Neuronal stem cell (in vitro differentiated cells): ENCODE measurements at regions not wholly inside any gene's neighbourhood (a gene's known extent, or its start where the extent isn't known, plus 50 kb on each side); places are given as distances from the start of the nearest gene placed in this dataset.

ENCODE experiments used
- DNase-seq: peaks from one replicate; pipeline ENCODE4 v3.0.0-alpha.2; 2013; ENCODE audit warnings: low spot score
- H2AFZ ChIP-seq: one replicate; pipeline ENCODE4 v1.6.1; 2013; ENCODE audit warnings: mild to moderate bottlenecking, low read length, inconsistent platforms
- H2AK5ac ChIP-seq: 2 replicates; pipeline ENCODE4 v1.6.1; 2013; ENCODE audit warnings: low read depth, mild to moderate bottlenecking, inconsistent platforms, low read length, moderate library complexity, mixed read lengths
- H2BK120ac ChIP-seq: 2 replicates; pipeline ENCODE4 v1.6.1; 2013; ENCODE audit warnings: low read depth, mild to moderate bottlenecking, inconsistent platforms, low read length, moderate library complexity, mixed read lengths
- H2BK12ac ChIP-seq: one replicate; pipeline ENCODE4 v1.6.1; 2013; ENCODE audit warnings: low read length, inconsistent platforms
- H2BK15ac ChIP-seq: 2 replicates; pipeline ENCODE4 v1.6.1; 2013; ENCODE audit warnings: mild to moderate bottlenecking, low read length, inconsistent platforms, mixed read lengths
- H2BK5ac ChIP-seq: one replicate; pipeline ENCODE4 v1.6.1; 2013; ENCODE audit warnings: inconsistent platforms, mild to moderate bottlenecking, low read length, moderate library complexity
- H3K14ac ChIP-seq: one replicate; pipeline ENCODE4 v1.6.1; 2013; ENCODE audit warnings: low read length, inconsistent platforms
- H3K18ac ChIP-seq: 2 replicates; pipeline ENCODE4 v1.6.1; 2013; ENCODE audit warnings: low read length, inconsistent platforms
- H3K23ac ChIP-seq: 2 replicates; pipeline ENCODE4 v1.6.1; 2013; ENCODE audit warnings: low read depth, mild to moderate bottlenecking, mixed read lengths, low read length, inconsistent platforms; ENCODE audit not compliant: poor library complexity
- H3K27ac ChIP-seq: replicated peaks from 3 replicates; pipeline ENCODE4 v1.5.1; 2013; ENCODE audit warnings: low read length, inconsistent platforms
- H3K27me3 ChIP-seq, 3 experiments: 2 replicates each; pipeline ENCODE4 v1.6.1; 2013; ENCODE audit warnings: low read length in 3 of 3, mild to moderate bottlenecking in 2 of 3, inconsistent platforms in 1 of 3, low read depth in 1 of 3, mixed read lengths in 1 of 3, moderate library complexity in 1 of 3; ENCODE audit not compliant: control insufficient read depth in 3 of 3, insufficient read depth in 3 of 3
- H3K36me3 ChIP-seq, 2 donors: replicated peaks in 1 of 2; 2 replicates each; pipeline ENCODE4 v1.6.1; 2013; ENCODE audit warnings: low read length in 2 of 2; ENCODE audit not compliant: control insufficient read depth in 2 of 2, insufficient read depth in 2 of 2
- H3K4ac ChIP-seq: 2 replicates; pipeline ENCODE4 v1.6.1; 2013; ENCODE audit warnings: inconsistent platforms, mild to moderate bottlenecking, low read length, moderate library complexity
- H3K4me1 ChIP-seq, 2 donors: 1 replicate in 1 of 2; 2 replicates in 1 of 2; pipeline ENCODE4 v1.6.1; 2013; ENCODE audit warnings: low read length in 2 of 2, low read depth in 1 of 2; ENCODE audit not compliant: control insufficient read depth in 2 of 2, insufficient read depth in 1 of 2
- H3K4me2 ChIP-seq: one replicate; pipeline ENCODE4 v1.6.1; 2013; ENCODE audit warnings: mild to moderate bottlenecking, low read length, inconsistent platforms; ENCODE audit not compliant: insufficient read depth, poor library complexity, severe bottlenecking
- H3K4me3 ChIP-seq, 2 donors: 2 replicates each; pipeline ENCODE4 v1.5.1; 2013; ENCODE audit warnings: low read length in 2 of 2, mild to moderate bottlenecking in 2 of 2, inconsistent platforms in 1 of 2, moderate library complexity in 1 of 2
- H3K79me1 ChIP-seq: one replicate; pipeline ENCODE4 v1.6.1; 2013; ENCODE audit warnings: low read depth, mild to moderate bottlenecking, inconsistent platforms, low read length, moderate library complexity
- H3K9ac ChIP-seq: one replicate; pipeline ENCODE4 v1.6.1; 2013; ENCODE audit warnings: mild to moderate bottlenecking, low read depth, low read length, inconsistent platforms; ENCODE audit not compliant: poor library complexity
- H3K9me3 ChIP-seq, 2 donors: replicated peaks in 1 of 2; 2 replicates each; pipeline versions ENCODE3 to v1.6.1; 2013; ENCODE audit warnings: low read length in 2 of 2, mild to moderate bottlenecking in 2 of 2, inconsistent platforms in 1 of 2, low read depth in 1 of 2, mixed read lengths in 1 of 2, moderate library complexity in 1 of 2; ENCODE audit not compliant: control insufficient read depth in 2 of 2, insufficient read depth in 1 of 2
- H4K8ac ChIP-seq: one replicate; pipeline ENCODE4 v1.6.1; 2013; ENCODE audit warnings: low read depth, mild to moderate bottlenecking, inconsistent platforms, low read length, moderate library complexity
- H4K91ac ChIP-seq: one replicate; pipeline ENCODE4 v1.6.1; 2013; ENCODE audit warnings: low read length, low read depth, mild to moderate bottlenecking, inconsistent platforms; ENCODE audit not compliant: poor library complexity
- WGBS, 2 donors: extraction: QIAGEN DNeasy Blood & Tissue Kit; methylation state at CpG; one replicate each; pipeline ENCODE4 v1.1.7; 2013; ENCODE audit warnings: missing lambda C conversion rate in 2 of 2, mixed read lengths in 1 of 2; ENCODE audit not compliant: insufficient read length in 2 of 2, insufficient replicate concordance in 1 of 2; ENCODE audit errors: extremely low coverage in 2 of 2; 5-methylcytosine and 5-hydroxymethylcytosine counted together

GRCh38 chr21:22311741-22312462 is 1313.7 kb downstream of the NCAM2 start:
- WGBS, 2 donors, result no CpG with 5 or more reads among the region's 2 CpGs
- no peaks in the 10 kb centered on the region for H3K36me3 ChIP-seq

GRCh38 chr21:22314963-22315362 is 1316.8 kb downstream of the NCAM2 start:
- WGBS, 2 donors, result no CpG with 5 or more reads among the region's 1 CpG
- H3K4me1 ChIP-seq, result no peaks in the 10 kb centered on the region
- no peak overlapping the region for H2BK5ac ChIP-seq
- H2AFZ ChIP-seq, result no peak overlapping the region
- no peak overlapping the region for H3K18ac ChIP-seq
- no peaks in the 10 kb centered on the region for H3K9me3 ChIP-seq
- H2BK15ac ChIP-seq, result no peak overlapping the region
- H2AK5ac ChIP-seq, result no peak overlapping the region
- no peak overlapping the region for H3K4me3 ChIP-seq
- no peak overlapping the region for H3K4ac ChIP-seq
- H3K79me1 ChIP-seq, result no peaks in the 10 kb centered on the region
- no peak for DNase-seq
- H2BK12ac ChIP-seq, result no peak overlapping the region
- H3K27me3 ChIP-seq, result no peaks in the 10 kb centered on the region
- H4K8ac ChIP-seq, result no peak overlapping the region
- H3K4me2 ChIP-seq, result no peak overlapping the region
- no peak overlapping the region for H4K91ac ChIP-seq
- no peak overlapping the region for H2BK120ac ChIP-seq
- H3K9ac ChIP-seq, result no peak overlapping the region
- H3K23ac ChIP-seq, result no peak overlapping the region
- H3K14ac ChIP-seq, result no peak overlapping the region
- no peak overlapping the region for H3K27ac ChIP-seq
- H3K36me3 ChIP-seq, result no peaks in the 10 kb centered on the region

More at GRCh38 chr21:22311741-22312462, 1313.7 kb downstream of the NCAM2 start:
- H3K23ac ChIP-seq, result no peak overlapping the region
- H2BK12ac ChIP-seq, result no peak overlapping the region
- H4K91ac ChIP-seq, result no peak overlapping the region
- no peaks in the 10 kb centered on the region for H3K4me1 ChIP-seq
- no peak overlapping the region for H3K4ac ChIP-seq
- H3K4me2 ChIP-seq, result no peak overlapping the region
- no peak overlapping the region for H2AK5ac ChIP-seq
- DNase-seq, result no peak
- H2BK5ac ChIP-seq, result no peak overlapping the region
- H2AFZ ChIP-seq, result no peak overlapping the region
- no peaks in the 10 kb centered on the region for H3K79me1 ChIP-seq
- no peak overlapping the region for H4K8ac ChIP-seq
- no peak overlapping the region for H3K27ac ChIP-seq
- no peak overlapping the region for H3K4me3 ChIP-seq
- H3K27me3 ChIP-seq, result no peaks in the 10 kb centered on the region
- no peak overlapping the region for H2BK120ac ChIP-seq
- no peak overlapping the region for H3K14ac ChIP-seq
- no peak overlapping the region for H2BK15ac ChIP-seq
- no peak overlapping the region for H3K18ac ChIP-seq
- no peak overlapping the region for H3K9ac ChIP-seq
- H3K9me3 ChIP-seq, result no peaks in the 10 kb centered on the region

GRCh38 chr21:22319435-22319834 is 1321.2 kb downstream of the NCAM2 start:
- H3K36me3 ChIP-seq, result no peaks in the 10 kb centered on the region
- no peak overlapping the region for H2BK120ac ChIP-seq
- no peak overlapping the region for H2AFZ ChIP-seq
- H2AK5ac ChIP-seq, result no peak overlapping the region
- no peaks in the 10 kb centered on the region for H3K27me3 ChIP-seq
- H3K14ac ChIP-seq, result no peak overlapping the region
- H3K4ac ChIP-seq, result no peak overlapping the region
- H3K18ac ChIP-seq, result no peak overlapping the region
- H4K8ac ChIP-seq, result no peak overlapping the region
- H4K91ac ChIP-seq, result no peak overlapping the region
- no peak overlapping the region for H3K4me3 ChIP-seq
- WGBS, 2 donors, result no CpG with 5 or more reads among the region's 1 CpG
- no peak overlapping the region for H3K9ac ChIP-seq
- H3K79me1 ChIP-seq, result no peaks in the 10 kb centered on the region
- no peak for DNase-seq
- no peak overlapping the region for H2BK15ac ChIP-seq
- H3K9me3 ChIP-seq, result no peaks in the 10 kb centered on the region
- H3K4me1 ChIP-seq, result no peaks in the 10 kb centered on the region
- no peak overlapping the region for H3K23ac ChIP-seq
- no peak overlapping the region for H3K4me2 ChIP-seq
- no peak overlapping the region for H2BK12ac ChIP-seq
- no peak overlapping the region for H2BK5ac ChIP-seq
- H3K27ac ChIP-seq, result no peak overlapping the region

- Histone ChIP-seq H2BK5ac (no peak overlapping the region), H3K9ac (no peak overlapping the region), H3K79me1 (no peaks in the 10 kb centered on the region), H2BK15ac (no peak overlapping the region), H3K23ac (no peak overlapping the region), H3K4me3 (no peak overlapping the region), H3K27ac (no peak overlapping the region), H4K91ac (no peak overlapping the region), H2BK120ac (no peak overlapping the region), H4K8ac (no peak overlapping the region), H3K36me3 (no peaks in the 10 kb centered on the region), H3K14ac (no peak overlapping the region), H3K18ac (no peak overlapping the region), H2AK5ac (no peak overlapping the region), H3K4me2 (no peak overlapping the region), H3K27me3 (no peaks in the 10 kb centered on the region), H2AFZ (no peak overlapping the region), H3K4ac (no peak overlapping the region), H3K4me1 (no peaks in the 10 kb centered on the region), H2BK12ac (no peak overlapping the region), H3K9me3 (peaks cover 0 to 2% of the 10 kb centered on the region in 2 donors)
- WGBS, 2 donors, result no CpG with 5 or more reads among the region's 1 CpG
- DNase-seq, result no peak
These were observed 1344.7 kb downstream of the NCAM2 start for GRCh38 chr21:22342889-22343288.
